SKM-1 treated with dmso at 0.1 percent for 144 hours (cell line): ENCODE measurements at regions not wholly inside any gene's neighbourhood (a gene's known extent, or its start where the extent isn't known, plus 50 kb on each side); places are given as distances from the start of the nearest gene placed in this dataset.
"Not testable (repeated sequence)": the region's sequence is repeated elsewhere in the genome, so short reads cannot be mapped to it uniquely, and the experiment has no call there.

Experiments
- DNase-seq: peaks from one replicate; lab custom pipeline; 2025; ENCODE audit not compliant: unreplicated experiment; lab: John Stamatoyannopoulos, UW

GRCh38 chr17:55903028-55903690, 152.3 kb downstream of the PCTP start:
- no peak for DNase-seq

GRCh38 chr17:55909776-55910175, 158.9 kb downstream of the PCTP start:
- no peak for DNase-seq

GRCh38 chr17:55911186-55911585, 160.3 kb downstream of the PCTP start:
- no peak for DNase-seq

- no peak for DNase-seq
Measured at GRCh38 chr17:55925440-55925839, 174.6 kb downstream of the PCTP start.

- no peak for DNase-seq
Measured at GRCh38 chr17:55926276-55926990, 175.6 kb downstream of the PCTP start.

- DNase-seq = no peak
Measured at GRCh38 chr17:55930291-55930809, 179.5 kb downstream of the PCTP start.

- DNase-seq = peak; percentile 65
Measured at GRCh38 chr17:55931446-55931845, 180.6 kb downstream of the PCTP start.

GRCh38 chr17:55932973-55933372, 182.1 kb downstream of the PCTP start:
- no peak for DNase-seq

GRCh38 chr17:55939181-55939810, 188.4 kb downstream of the PCTP start:
- not testable (repeated sequence) for DNase-seq

- DNase-seq = peak; percentile 6
Measured at GRCh38 chr17:55959756-55960155, 193.5 kb upstream of the ANKFN1 start.

- no peak for DNase-seq
Measured at GRCh38 chr17:55961386-55961785, 191.9 kb upstream of the ANKFN1 start.

- no peak for DNase-seq
Measured at GRCh38 chr17:55962951-55963401, 190.3 kb upstream of the ANKFN1 start.

GRCh38 chr17:55964191-55964590, 189.1 kb upstream of the ANKFN1 start:
- DNase-seq = no peak

- no peak for DNase-seq
Measured at GRCh38 chr17:55965051-55965450, 188.2 kb upstream of the ANKFN1 start.

GRCh38 chr17:55969562-55970324, 183.5 kb upstream of the ANKFN1 start:
- DNase-seq = no peak

GRCh38 chr17:55978578-55978977, 174.7 kb upstream of the ANKFN1 start:
- no peak for DNase-seq

- DNase-seq = no peak
Measured at GRCh38 chr17:55983096-55983495, 170.2 kb upstream of the ANKFN1 start.

- DNase-seq = no peak
Measured at GRCh38 chr17:55986817-55987216, 166.5 kb upstream of the ANKFN1 start.

GRCh38 chr17:55988861-55989260, 164.4 kb upstream of the ANKFN1 start:
- DNase-seq = no peak

- DNase-seq = no peak
Measured at GRCh38 chr17:55990332-55991006, 162.8 kb upstream of the ANKFN1 start.

GRCh38 chr17:55996826-55997225, 156.4 kb upstream of the ANKFN1 start:
- DNase-seq = no peak
